DOHH2 (cell line): ENCODE measurements at regions not wholly inside any gene's neighbourhood (a gene's known extent, or its start where the extent isn't known, plus 50 kb on each side); places are given as distances from the start of the nearest gene placed in this dataset.
"Not testable (repeated sequence)": the region's sequence is repeated elsewhere in the genome, so short reads cannot be mapped to it uniquely, and the experiment has no call there.

Source experiments
- H3F3A ChIP-seq: fragments of 200-600 bp; sonication (generic), shearing (Covaris generic); 2 replicates; pipeline ENCODE4 v1.6.0; 2016; ENCODE audit warnings: antibody characterized with exemption, mild to moderate bottlenecking; ENCODE audit not compliant: control insufficient read depth, insufficient read depth
- H3K27ac ChIP-seq: fragments of 200-600 bp; sonication (generic); 2 replicates; pipeline ENCODE4 v1.5.1; 2014; ENCODE audit warnings: low read depth, mild to moderate bottlenecking, low read length, moderate library complexity
- H3K27me3 ChIP-seq: fragments of 200-600 bp; sonication (generic); 2 replicates; pipeline ENCODE4 v1.6.1; 2014; ENCODE audit warnings: mild to moderate bottlenecking, low read length, mixed read lengths; ENCODE audit not compliant: control insufficient read depth
- H3K36me3 ChIP-seq: fragments of 200-600 bp; sonication (generic); 2 replicates; pipeline ENCODE4 v1.6.1; 2014; ENCODE audit warnings: mild to moderate bottlenecking, low read length, moderate library complexity, mixed read lengths; ENCODE audit not compliant: control insufficient read depth
- H3K4me1 ChIP-seq: fragments of 200-600 bp; sonication (generic); 2 replicates; pipeline ENCODE4 v1.6.1; 2014; ENCODE audit warnings: mild to moderate bottlenecking, low read length, mixed read lengths; ENCODE audit not compliant: control insufficient read depth
- H3K4me2 ChIP-seq: fragments of 200-600 bp; sonication (generic); 2 replicates; pipeline ENCODE4 v1.6.0; 2014; ENCODE audit warnings: mild to moderate bottlenecking, low read length, moderate library complexity
- H3K4me3 ChIP-seq: fragments of 200-600 bp; sonication (generic); 2 replicates; pipeline ENCODE4 v1.5.1; 2014; ENCODE audit warnings: mild to moderate bottlenecking, low read length, mixed read lengths
- H3K79me2 ChIP-seq: fragments of 200-600 bp; sonication (generic); 2 replicates; pipeline ENCODE4 v1.6.1; 2014; ENCODE audit warnings: mild to moderate bottlenecking, low read length, mixed read lengths; ENCODE audit not compliant: control insufficient read depth
- H3K9me2 ChIP-seq: fragments of 200-600 bp; sonication (generic); replicated peaks from 2 replicates; pipeline ENCODE4 v1.6.1; 2014; ENCODE audit warnings: mild to moderate bottlenecking, low read length, mixed read lengths; ENCODE audit not compliant: control insufficient read depth
- H3K9me3 ChIP-seq: fragments of 200-600 bp; sonication (generic); 2 replicates; pipeline ENCODE4 v1.6.1; 2014; ENCODE audit warnings: antibody characterized with exemption, low read length, mixed read lengths; ENCODE audit not compliant: control insufficient read depth, insufficient read depth
- H4K20me1 ChIP-seq: fragments of 200-600 bp; sonication (generic); 2 replicates; pipeline ENCODE4 v1.6.0; 2014; ENCODE audit warnings: low read depth, mild to moderate bottlenecking, antibody characterized with exemption, low read length, moderate library complexity; ENCODE audit not compliant: control insufficient read depth, insufficient read depth
- EZH2phosphoT487 ChIP-seq: fragments of 200-600 bp; sonication (generic); IDR thresholded peaks from 2 replicates; pipeline ENCODE4 v1.6.1; 2017; ENCODE audit warnings: borderline replicate concordance, mild to moderate bottlenecking, antibody characterized with exemption, low read length, moderate library complexity, mixed read lengths
- TF ChIP-seq, protein P1 (sequence below): fragments of 200-600 bp; sonication (generic); IDR thresholded peaks from one replicate; pipeline ENCODE4 v1.5.1; 2014; ENCODE audit warnings: antibody characterized with exemption, mild to moderate bottlenecking, low read depth, low read length; ENCODE audit not compliant: poor library complexity, severe bottlenecking

DNA sequence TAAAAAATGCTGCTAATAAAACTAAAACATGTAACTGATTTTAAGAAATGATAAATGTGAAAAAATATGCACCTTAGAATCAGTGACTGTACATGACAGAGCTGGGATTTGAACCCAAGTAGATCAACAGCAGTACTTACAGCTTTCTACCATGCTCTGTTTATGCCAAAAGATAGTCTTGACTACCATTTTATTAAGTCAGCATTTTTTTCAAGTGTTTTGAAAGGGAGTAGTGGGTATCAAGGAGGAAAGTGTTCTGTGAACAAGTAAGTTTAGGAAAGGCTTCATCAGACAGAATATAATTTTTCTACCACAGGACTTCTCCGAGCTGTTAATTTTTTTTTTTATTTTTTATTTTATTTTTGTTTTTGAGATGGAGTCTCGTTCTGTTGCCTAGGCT is 180.4 kb upstream of the GLRA1 start:
- Histone ChIP-seq H3K27ac (no peak overlapping the region), H3K9me2 (no peaks in the 10 kb centered on the region), H3K4me2 (no peak overlapping the region), H4K20me1 (no peaks in the 10 kb centered on the region), H3K9me3 (no peaks in the 10 kb centered on the region), H3K4me1 (no peaks in the 10 kb centered on the region), H3F3A (no peaks in the 10 kb centered on the region), H3K27me3 (no peaks in the 10 kb centered on the region), H3K4me3 (no peak overlapping the region), H3K36me3 (no peaks in the 10 kb centered on the region), H3K79me2 (no peaks in the 10 kb centered on the region)
- TF ChIP-seq, protein P1, sequence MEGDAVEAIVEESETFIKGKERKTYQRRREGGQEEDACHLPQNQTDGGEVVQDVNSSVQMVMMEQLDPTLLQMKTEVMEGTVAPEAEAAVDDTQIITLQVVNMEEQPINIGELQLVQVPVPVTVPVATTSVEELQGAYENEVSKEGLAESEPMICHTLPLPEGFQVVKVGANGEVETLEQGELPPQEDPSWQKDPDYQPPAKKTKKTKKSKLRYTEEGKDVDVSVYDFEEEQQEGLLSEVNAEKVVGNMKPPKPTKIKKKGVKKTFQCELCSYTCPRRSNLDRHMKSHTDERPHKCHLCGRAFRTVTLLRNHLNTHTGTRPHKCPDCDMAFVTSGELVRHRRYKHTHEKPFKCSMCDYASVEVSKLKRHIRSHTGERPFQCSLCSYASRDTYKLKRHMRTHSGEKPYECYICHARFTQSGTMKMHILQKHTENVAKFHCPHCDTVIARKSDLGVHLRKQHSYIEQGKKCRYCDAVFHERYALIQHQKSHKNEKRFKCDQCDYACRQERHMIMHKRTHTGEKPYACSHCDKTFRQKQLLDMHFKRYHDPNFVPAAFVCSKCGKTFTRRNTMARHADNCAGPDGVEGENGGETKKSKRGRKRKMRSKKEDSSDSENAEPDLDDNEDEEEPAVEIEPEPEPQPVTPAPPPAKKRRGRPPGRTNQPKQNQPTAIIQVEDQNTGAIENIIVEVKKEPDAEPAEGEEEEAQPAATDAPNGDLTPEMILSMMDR, result no peak
- no peak for TF ChIP-seq EZH2phosphoT487

DNA sequence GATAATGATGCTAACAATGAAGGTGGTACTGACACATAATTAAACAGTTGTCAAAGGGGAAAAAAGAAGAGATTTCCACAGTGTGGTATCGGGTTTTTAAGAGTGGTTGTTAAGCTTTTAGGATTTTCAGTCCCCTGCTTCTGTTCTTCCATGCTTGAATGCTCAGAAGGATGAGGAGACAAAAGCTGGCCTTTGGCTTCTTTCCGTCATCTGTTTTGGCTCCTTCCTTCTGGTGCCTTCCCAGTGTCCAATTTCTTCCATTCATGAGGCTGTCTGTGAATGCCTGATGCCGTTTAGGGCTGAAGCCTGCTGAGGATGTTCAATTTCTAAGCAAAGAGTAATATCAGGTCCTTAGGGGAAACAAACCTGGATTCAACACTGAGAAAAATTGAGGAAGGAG is 179.6 kb upstream of the GLRA1 start:
- Histone ChIP-seq H4K20me1 (no peaks in the 10 kb centered on the region), H3K4me2 (no peak overlapping the region), H3K79me2 (no peaks in the 10 kb centered on the region), H3F3A (no peaks in the 10 kb centered on the region), H3K4me3 (no peak overlapping the region), H3K9me3 (no peaks in the 10 kb centered on the region), H3K4me1 (no peaks in the 10 kb centered on the region), H3K27me3 (no peaks in the 10 kb centered on the region), H3K27ac (no peak overlapping the region), H3K36me3 (no peaks in the 10 kb centered on the region), H3K9me2 (no peaks in the 10 kb centered on the region)
- no peak for TF ChIP-seq EZH2phosphoT487
- TF ChIP-seq, protein P1, result no peak

DNA sequence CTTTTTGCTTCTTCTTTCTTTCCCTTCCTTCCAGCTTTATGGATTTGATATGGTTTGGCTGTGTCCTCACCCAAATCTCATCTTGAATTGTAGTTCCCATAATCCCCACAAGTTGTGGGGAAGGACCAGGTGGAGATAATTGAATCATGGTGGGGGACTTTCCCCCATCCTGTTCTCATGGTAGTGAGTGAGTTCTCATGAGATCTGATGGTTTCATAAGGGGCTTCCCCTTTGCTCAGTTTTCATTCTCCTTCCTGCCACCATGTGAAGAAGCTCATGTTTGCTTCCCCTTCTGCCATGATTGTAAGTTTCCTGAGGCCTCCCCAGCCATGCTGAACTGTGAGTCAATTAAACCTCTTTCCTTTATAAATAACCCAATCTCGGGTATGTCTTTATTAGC is 178.3 kb upstream of the GLRA1 start:
- not testable (repeated sequence) for H3K27ac ChIP-seq, H3F3A ChIP-seq, H4K20me1 ChIP-seq, H3K9me2 ChIP-seq, H3K4me3 ChIP-seq, H3K36me3 ChIP-seq, H3K79me2 ChIP-seq, H3K4me2 ChIP-seq, H3K27me3 ChIP-seq, H3K4me1 ChIP-seq, H3K9me3 ChIP-seq

DNA sequence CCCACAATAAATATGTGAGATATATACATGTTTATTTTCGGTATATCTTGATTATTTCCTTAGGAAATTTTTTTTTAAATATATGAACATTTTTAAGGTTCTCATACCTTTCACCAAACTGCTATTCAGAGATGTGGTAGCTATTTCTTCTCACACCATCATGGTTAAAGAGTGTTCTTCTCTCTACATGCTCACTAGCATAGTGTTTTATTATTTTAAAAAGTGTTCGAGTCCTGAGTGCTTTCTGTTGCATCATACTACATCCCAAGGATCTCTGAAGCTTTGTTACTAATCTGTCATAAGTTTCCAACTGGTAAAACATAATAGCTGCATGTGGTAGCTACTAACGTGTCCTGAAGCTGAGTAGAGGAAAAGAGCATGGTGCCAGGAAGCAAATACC is 177.4 kb upstream of the GLRA1 start:
- no peak overlapping the region for H3K27ac ChIP-seq
- no peaks in the 10 kb centered on the region for H4K20me1 ChIP-seq
- H3K4me2 ChIP-seq, result no peak overlapping the region
- no peak for TF ChIP-seq EZH2phosphoT487
- TF ChIP-seq, protein P1, result no peak
- no peaks in the 10 kb centered on the region for H3F3A ChIP-seq
- H3K27me3 ChIP-seq, result no peaks in the 10 kb centered on the region
- no peaks in the 10 kb centered on the region for H3K9me3 ChIP-seq
- H3K36me3 ChIP-seq, result no peaks in the 10 kb centered on the region
- no peak overlapping the region for H3K4me3 ChIP-seq
- H3K79me2 ChIP-seq, result no peaks in the 10 kb centered on the region
- H3K4me1 ChIP-seq, result no peaks in the 10 kb centered on the region
- H3K9me2 ChIP-seq, result no peaks in the 10 kb centered on the region
